Prostate gland (tissue), 2 donors: ENCODE measurements at regions not wholly inside any gene's neighbourhood (a gene's known extent, or its start where the extent isn't known, plus 50 kb on each side); places are given as distances from the start of the nearest gene placed in this dataset.

Source experiments
- POLR2A ChIP-seq: fragments of 450-650 bp; IDR thresholded peaks from one replicate; pipeline ENCODE4 v1.6.1; 2016; ENCODE audit warnings: antibody characterized with exemption, mild to moderate bottlenecking
- POLR2AphosphoS5 ChIP-seq: sonication (generic); formaldehyde crosslinking; IDR thresholded peaks from one replicate; pipeline ENCODE4 v1.6.1; 2017; ENCODE audit warnings: antibody characterized with exemption
- TF ChIP-seq, protein P1 (sequence below), 4 experiments: fragments of 200-600 bp in 2 of 4; fragments of 450-650 bp in 2 of 4; sonication (generic) in 2 of 4; IDR thresholded peaks; 1 replicate in 3 of 4; 2 replicates in 1 of 4; pipeline ENCODE4 v1.5.1; 2016 to 2019; ENCODE audit warnings: antibody characterized with exemption in 4 of 4, mild to moderate bottlenecking in 2 of 4, moderate library complexity in 2 of 4

DNA sequence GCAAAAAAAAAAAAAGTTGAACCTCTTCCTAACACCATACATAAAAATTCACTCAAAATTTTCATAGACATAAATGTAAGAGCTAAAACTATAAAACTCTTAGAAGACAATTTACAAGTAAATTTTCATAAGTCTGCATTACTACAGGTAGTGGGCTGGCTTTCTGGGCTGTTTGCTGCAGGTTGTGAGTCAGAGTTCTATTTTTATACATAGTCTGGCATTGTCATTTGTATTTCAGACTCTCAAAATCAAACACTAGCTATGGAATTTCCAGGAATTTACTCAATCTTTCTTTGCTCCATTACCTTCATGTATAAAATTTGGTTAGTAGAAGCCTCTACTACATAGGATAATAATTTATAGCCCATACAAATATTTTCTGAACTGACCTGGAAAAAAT lies 227.2 kb downstream of the COX18 start:
- TF ChIP-seq POLR2AphosphoS5 (no peak), POLR2A (no peak)
- TF ChIP-seq, protein P1, sequence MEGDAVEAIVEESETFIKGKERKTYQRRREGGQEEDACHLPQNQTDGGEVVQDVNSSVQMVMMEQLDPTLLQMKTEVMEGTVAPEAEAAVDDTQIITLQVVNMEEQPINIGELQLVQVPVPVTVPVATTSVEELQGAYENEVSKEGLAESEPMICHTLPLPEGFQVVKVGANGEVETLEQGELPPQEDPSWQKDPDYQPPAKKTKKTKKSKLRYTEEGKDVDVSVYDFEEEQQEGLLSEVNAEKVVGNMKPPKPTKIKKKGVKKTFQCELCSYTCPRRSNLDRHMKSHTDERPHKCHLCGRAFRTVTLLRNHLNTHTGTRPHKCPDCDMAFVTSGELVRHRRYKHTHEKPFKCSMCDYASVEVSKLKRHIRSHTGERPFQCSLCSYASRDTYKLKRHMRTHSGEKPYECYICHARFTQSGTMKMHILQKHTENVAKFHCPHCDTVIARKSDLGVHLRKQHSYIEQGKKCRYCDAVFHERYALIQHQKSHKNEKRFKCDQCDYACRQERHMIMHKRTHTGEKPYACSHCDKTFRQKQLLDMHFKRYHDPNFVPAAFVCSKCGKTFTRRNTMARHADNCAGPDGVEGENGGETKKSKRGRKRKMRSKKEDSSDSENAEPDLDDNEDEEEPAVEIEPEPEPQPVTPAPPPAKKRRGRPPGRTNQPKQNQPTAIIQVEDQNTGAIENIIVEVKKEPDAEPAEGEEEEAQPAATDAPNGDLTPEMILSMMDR (IDR thresholded peaks at IDR 0.05) = no peak
